GM12873 (cell line): ENCODE measurements at regions not wholly inside any gene's neighbourhood (a gene's known extent, or its start where the extent isn't known, plus 50 kb on each side); places are given as distances from the start of the nearest gene placed in this dataset.

Experiments used
- TF ChIP-seq, protein P1 (sequence below): IDR thresholded peaks from 2 replicates; pipeline ENCODE4 v1.5.1; 2012; ENCODE audit warnings: low read depth, mild to moderate bottlenecking, moderate library complexity, low read length, control low read depth; ENCODE audit not compliant: insufficient read depth; ENCODE audit errors: missing control alignments

GRCh38 chr4:126725906-126726305 lies 906.9 kb upstream of the INTU start:
- TF ChIP-seq, protein P1, sequence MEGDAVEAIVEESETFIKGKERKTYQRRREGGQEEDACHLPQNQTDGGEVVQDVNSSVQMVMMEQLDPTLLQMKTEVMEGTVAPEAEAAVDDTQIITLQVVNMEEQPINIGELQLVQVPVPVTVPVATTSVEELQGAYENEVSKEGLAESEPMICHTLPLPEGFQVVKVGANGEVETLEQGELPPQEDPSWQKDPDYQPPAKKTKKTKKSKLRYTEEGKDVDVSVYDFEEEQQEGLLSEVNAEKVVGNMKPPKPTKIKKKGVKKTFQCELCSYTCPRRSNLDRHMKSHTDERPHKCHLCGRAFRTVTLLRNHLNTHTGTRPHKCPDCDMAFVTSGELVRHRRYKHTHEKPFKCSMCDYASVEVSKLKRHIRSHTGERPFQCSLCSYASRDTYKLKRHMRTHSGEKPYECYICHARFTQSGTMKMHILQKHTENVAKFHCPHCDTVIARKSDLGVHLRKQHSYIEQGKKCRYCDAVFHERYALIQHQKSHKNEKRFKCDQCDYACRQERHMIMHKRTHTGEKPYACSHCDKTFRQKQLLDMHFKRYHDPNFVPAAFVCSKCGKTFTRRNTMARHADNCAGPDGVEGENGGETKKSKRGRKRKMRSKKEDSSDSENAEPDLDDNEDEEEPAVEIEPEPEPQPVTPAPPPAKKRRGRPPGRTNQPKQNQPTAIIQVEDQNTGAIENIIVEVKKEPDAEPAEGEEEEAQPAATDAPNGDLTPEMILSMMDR = no peak

DNA sequence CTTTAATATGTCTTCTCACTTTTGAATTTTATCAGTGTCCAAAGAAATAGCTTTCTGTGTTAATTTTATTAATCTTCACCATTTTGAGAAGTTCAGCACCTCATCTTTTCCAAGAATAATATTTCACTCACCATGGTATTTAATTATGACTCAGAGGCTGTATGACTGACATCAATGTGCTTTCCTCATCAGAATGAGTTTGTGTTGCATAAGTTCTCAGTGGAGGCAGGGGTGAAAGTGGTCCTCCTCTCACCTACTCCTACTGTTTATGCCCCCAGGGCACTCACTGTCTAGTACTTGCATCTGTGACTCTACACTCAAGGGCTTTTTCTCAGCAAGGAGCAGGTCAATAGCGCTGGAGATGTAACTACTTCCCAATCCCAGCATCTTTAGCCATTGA lies 905.3 kb upstream of the INTU start:
- TF ChIP-seq, protein P1 = no peak

- TF ChIP-seq, protein P1 = no peak
Observed at GRCh38 chr4:126731062-126731461, 901.7 kb upstream of the INTU start.

- TF ChIP-seq, protein P1 = no peak
Observed at GRCh38 chr4:126733301-126733700, 899.5 kb upstream of the INTU start.

- TF ChIP-seq, protein P1 = no peak
Observed at GRCh38 chr4:126734465-126734864, 898.3 kb upstream of the INTU start.

- TF ChIP-seq, protein P1 = no peak
Observed at GRCh38 chr4:126735294-126736132, 897.2 kb upstream of the INTU start.

DNA sequence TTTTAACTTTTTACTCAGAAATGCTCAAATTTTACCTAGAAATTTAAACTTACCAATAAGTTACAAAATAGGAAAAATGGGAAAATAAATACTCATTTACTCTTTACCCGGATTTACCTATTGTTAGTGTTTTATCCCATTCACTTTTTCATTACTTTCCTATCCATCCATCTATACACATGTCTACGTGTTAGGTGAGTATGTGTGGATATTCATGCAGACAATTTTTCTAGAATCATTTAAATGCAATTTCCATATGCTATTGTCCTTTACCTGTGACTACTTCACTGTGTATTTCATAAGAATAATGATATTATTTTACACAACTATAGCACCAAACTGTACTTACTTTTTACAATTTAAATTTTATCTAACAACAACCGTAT lies 896.6 kb upstream of the INTU start:
- TF ChIP-seq, protein P1 = no peak
